MM.1S (cell line): ENCODE measurements at regions not wholly inside any gene's neighbourhood (a gene's known extent, or its start where the extent isn't known, plus 50 kb on each side); places are given as distances from the start of the nearest gene placed in this dataset.

Experiments used
- DNase-seq: peaks from one replicate; pipeline ENCODE4 v3.0.0-alpha.2; 2015
- H2AFZ ChIP-seq: fragments of 300-600 bp; sonication (generic); 2 replicates; pipeline ENCODE4 v1.6.0; 2016; ENCODE audit warnings: antibody characterized with exemption, low read length
- H3F3A ChIP-seq: fragments of 300-600 bp; sonication (generic); 2 replicates; pipeline ENCODE4 v1.6.1; 2016; ENCODE audit warnings: mild to moderate bottlenecking, antibody characterized with exemption, low read length, moderate library complexity, mixed read lengths; ENCODE audit not compliant: insufficient read depth
- H3K27ac ChIP-seq: fragments of 300-600 bp; sonication (generic); 2 replicates; pipeline ENCODE4 v1.5.1; 2016; ENCODE audit warnings: mild to moderate bottlenecking, low read length
- H3K27me3 ChIP-seq: fragments of 300-600 bp; sonication (generic); replicated peaks from 2 replicates; pipeline ENCODE4 v1.6.0; 2016; ENCODE audit warnings: low read length; ENCODE audit not compliant: insufficient read depth
- H3K36me3 ChIP-seq: fragments of 300-600 bp; sonication (generic); replicated peaks from 2 replicates; pipeline ENCODE4 v1.6.1; 2016; ENCODE audit warnings: mild to moderate bottlenecking, low read length, mixed read lengths; ENCODE audit not compliant: insufficient read depth
- H3K4me1 ChIP-seq: fragments of 300-600 bp; sonication (generic); 2 replicates; pipeline ENCODE4 v1.6.1; 2016; ENCODE audit warnings: low read length, mixed read lengths
- H3K4me2 ChIP-seq: fragments of 300-600 bp; sonication (generic); 2 replicates; pipeline ENCODE4 v1.6.0; 2016; ENCODE audit warnings: low read depth, low read length
- H3K4me3 ChIP-seq: fragments of 300-600 bp; sonication (generic); 2 replicates; pipeline ENCODE4 v1.5.1; 2016; ENCODE audit warnings: low read length, mixed read lengths
- H3K79me2 ChIP-seq: fragments of 300-600 bp; sonication (generic); 2 replicates; pipeline ENCODE4 v1.6.1; 2016; ENCODE audit warnings: mixed run types, low read length, mixed read lengths
- H3K9ac ChIP-seq: fragments of 300-600 bp; sonication (generic); 2 replicates; pipeline ENCODE4 v1.6.1; 2016; ENCODE audit warnings: low read length, mixed read lengths
- H3K9me2 ChIP-seq: fragments of 300-600 bp; sonication (generic); replicated peaks from 2 replicates; pipeline ENCODE4 v1.6.1; 2016; ENCODE audit warnings: mild to moderate bottlenecking, low read length, mixed read lengths; ENCODE audit not compliant: insufficient read depth
- H3K9me3 ChIP-seq: fragments of 300-600 bp; sonication (generic); replicated peaks from 2 replicates; pipeline ENCODE4 v1.6.1; 2016; ENCODE audit warnings: mild to moderate bottlenecking, low read length, mixed read lengths; ENCODE audit not compliant: insufficient read depth
- H4K20me1 ChIP-seq: fragments of 300-600 bp; sonication (generic); 2 replicates; pipeline ENCODE4 v1.6.1; 2016; ENCODE audit warnings: mild to moderate bottlenecking, low read length, moderate library complexity, mixed read lengths; ENCODE audit not compliant: insufficient read depth
- EZH2 ChIP-seq: fragments of 300-600 bp; sonication (generic); optimal IDR thresholded peaks from 2 replicates; pipeline ENCODE3; 2017; ENCODE audit warnings: low read depth, mild to moderate bottlenecking, antibody characterized with exemption, low read length, mixed read lengths
- EZH2phosphoT487 ChIP-seq: fragments of 300-600 bp; sonication (generic); IDR thresholded peaks from 2 replicates; pipeline ENCODE4 v1.6.1; 2018; ENCODE audit warnings: antibody characterized with exemption, low read length
- TF ChIP-seq, protein P1 (sequence below): fragments of 300-600 bp; sonication (generic); IDR thresholded peaks from 2 replicates; pipeline ENCODE4 v1.5.1; 2016; ENCODE audit warnings: antibody characterized with exemption, low read length, mixed read lengths

DNA sequence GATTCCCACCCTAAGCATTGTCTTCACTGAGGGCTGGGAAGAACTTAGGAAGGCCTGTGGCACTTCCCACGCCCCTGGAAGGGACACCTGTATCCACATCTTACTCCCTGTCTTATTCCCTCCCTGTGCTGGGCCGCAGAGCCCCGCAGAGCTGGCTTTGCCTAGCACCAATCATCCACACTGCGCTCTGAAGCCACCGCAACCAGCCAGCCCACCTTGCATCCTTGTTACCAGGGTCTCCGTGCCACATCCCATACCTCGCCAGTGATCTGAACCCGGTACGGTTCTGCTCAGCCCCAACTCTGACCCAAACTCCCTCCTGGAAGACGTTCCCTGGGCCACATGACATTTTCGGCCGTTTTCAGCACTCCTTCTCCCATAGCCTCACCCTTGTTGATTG lies 101.4 kb upstream of the PITRM1 start:
- H4K20me1 ChIP-seq, result no peaks in the 10 kb centered on the region
- no peak overlapping the region for H3K9ac ChIP-seq
- no peaks in the 10 kb centered on the region for H3K27me3 ChIP-seq
- TF ChIP-seq, protein P1, sequence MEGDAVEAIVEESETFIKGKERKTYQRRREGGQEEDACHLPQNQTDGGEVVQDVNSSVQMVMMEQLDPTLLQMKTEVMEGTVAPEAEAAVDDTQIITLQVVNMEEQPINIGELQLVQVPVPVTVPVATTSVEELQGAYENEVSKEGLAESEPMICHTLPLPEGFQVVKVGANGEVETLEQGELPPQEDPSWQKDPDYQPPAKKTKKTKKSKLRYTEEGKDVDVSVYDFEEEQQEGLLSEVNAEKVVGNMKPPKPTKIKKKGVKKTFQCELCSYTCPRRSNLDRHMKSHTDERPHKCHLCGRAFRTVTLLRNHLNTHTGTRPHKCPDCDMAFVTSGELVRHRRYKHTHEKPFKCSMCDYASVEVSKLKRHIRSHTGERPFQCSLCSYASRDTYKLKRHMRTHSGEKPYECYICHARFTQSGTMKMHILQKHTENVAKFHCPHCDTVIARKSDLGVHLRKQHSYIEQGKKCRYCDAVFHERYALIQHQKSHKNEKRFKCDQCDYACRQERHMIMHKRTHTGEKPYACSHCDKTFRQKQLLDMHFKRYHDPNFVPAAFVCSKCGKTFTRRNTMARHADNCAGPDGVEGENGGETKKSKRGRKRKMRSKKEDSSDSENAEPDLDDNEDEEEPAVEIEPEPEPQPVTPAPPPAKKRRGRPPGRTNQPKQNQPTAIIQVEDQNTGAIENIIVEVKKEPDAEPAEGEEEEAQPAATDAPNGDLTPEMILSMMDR, result no peak
- TF ChIP-seq EZH2phosphoT487 (no peak), EZH2 (no peak)
- H3K4me3 ChIP-seq, result no peak overlapping the region
- H3K4me2 ChIP-seq, result no peak overlapping the region
- DNase-seq, result no peak
- no peaks in the 10 kb centered on the region for H3K79me2 ChIP-seq
- no peaks in the 10 kb centered on the region for H3K36me3 ChIP-seq
- no peaks in the 10 kb centered on the region for H3F3A ChIP-seq
- H3K27ac ChIP-seq, result no peak overlapping the region
- no peaks in the 10 kb centered on the region for H3K4me1 ChIP-seq
- H2AFZ ChIP-seq, result no peak overlapping the region
- H3K9me3 ChIP-seq, result no peaks in the 10 kb centered on the region
- no peaks in the 10 kb centered on the region for H3K9me2 ChIP-seq

DNA sequence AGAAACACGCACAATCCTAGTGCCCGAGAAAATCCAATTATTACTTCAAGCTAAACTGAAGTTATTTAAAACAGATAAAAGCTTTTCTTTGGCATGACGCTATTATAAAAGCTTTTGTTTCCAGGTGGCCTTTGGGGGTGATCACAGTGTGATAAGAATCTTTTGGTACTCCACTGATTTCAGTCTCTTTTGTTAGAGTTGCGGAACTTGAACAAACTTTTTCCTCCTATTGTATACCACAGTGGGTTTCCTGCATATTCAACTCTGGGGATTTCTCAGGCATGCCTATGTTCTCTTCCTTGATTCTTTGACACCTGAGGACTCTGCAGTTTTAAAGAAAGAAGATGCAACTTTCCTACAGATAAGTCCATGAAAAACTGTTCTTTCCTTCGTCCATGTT lies 99.7 kb upstream of the PITRM1 start:
- H3K4me1 ChIP-seq, result no peaks in the 10 kb centered on the region
- no peak for TF ChIP-seq EZH2
- TF ChIP-seq EZH2phosphoT487, result no peak
- TF ChIP-seq, protein P1, result no peak
- no peak overlapping the region for H2AFZ ChIP-seq
- H3K4me2 ChIP-seq, result no peak overlapping the region
- no peaks in the 10 kb centered on the region for H3K36me3 ChIP-seq
- no peaks in the 10 kb centered on the region for H3K9me2 ChIP-seq
- no peaks in the 10 kb centered on the region for H3K27me3 ChIP-seq
- no peak overlapping the region for H3K27ac ChIP-seq
- H3K9me3 ChIP-seq, result no peaks in the 10 kb centered on the region
- no peak overlapping the region for H3K4me3 ChIP-seq
- H4K20me1 ChIP-seq, result no peaks in the 10 kb centered on the region
- H3K79me2 ChIP-seq, result no peaks in the 10 kb centered on the region
- no peak overlapping the region for H3K9ac ChIP-seq
- DNase-seq, result no peak
- no peaks in the 10 kb centered on the region for H3F3A ChIP-seq

DNA sequence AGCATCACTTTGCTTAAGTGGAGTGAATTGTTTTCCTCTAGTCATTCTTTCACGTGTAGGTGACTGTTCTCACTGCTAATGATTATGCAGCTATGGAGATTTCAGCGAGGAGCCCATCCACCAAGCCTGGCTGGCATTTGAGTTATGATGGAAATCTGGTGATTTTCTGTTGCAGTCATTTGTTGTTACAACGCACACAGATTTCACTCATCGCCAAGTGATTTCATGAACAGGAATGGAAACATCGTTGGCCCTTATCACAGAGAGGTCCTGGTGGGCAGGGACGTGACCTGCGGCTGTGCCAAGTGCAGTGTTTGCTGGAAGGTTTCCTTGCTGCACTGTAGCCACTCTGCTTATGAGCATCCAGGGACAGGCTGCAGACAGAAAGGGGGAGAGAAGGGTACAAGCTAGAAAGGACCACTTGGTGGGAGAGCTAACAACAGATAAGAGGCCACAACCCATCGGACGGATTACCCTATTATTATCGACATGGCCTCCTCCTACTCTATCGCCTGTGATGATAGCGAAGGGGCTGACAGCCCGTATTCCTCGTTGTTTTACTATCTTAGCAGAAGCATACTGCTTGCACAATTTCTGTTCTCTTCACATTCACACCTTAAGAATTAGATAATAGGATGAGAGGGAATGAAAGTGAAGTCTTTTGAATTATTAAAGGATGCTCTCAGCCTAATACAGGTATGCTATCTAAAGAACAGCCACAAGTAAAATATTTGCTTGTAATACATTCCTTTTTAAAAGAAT lies 99.0 kb upstream of the PITRM1 start:
- H3K27me3 ChIP-seq, result no peaks in the 10 kb centered on the region
- no peaks in the 10 kb centered on the region for H3K4me1 ChIP-seq
- H3K9ac ChIP-seq, result no peak overlapping the region
- H3K27ac ChIP-seq, result no peak overlapping the region
- TF ChIP-seq EZH2 (no peak), EZH2phosphoT487 (no peak)
- TF ChIP-seq, protein P1, result no peak
- no peaks in the 10 kb centered on the region for H3K9me2 ChIP-seq
- no peak overlapping the region for H3K4me3 ChIP-seq
- no peak overlapping the region for H2AFZ ChIP-seq
- H4K20me1 ChIP-seq, result no peaks in the 10 kb centered on the region
- no peaks in the 10 kb centered on the region for H3F3A ChIP-seq
- DNase-seq, result no peak
- no peaks in the 10 kb centered on the region for H3K79me2 ChIP-seq
- no peaks in the 10 kb centered on the region for H3K9me3 ChIP-seq
- H3K4me2 ChIP-seq, result no peak overlapping the region
- no peaks in the 10 kb centered on the region for H3K36me3 ChIP-seq
